Osteoblast (primary cell): ENCODE measurements at regions not wholly inside any gene's neighbourhood (a gene's known extent, or its start where the extent isn't known, plus 50 kb on each side); places are given as distances from the start of the nearest gene placed in this dataset.

Source experiments
- DNase-seq: peaks from one replicate; pipeline ENCODE4 v3.0.0; 2011; ENCODE audit warnings: low spot score, mixed read lengths; ENCODE audit not compliant: insufficient read length; ENCODE audit errors: missing footprints
- H2AFZ ChIP-seq: 2 replicates; pipeline ENCODE4 v1.6.0; 2011; ENCODE audit warnings: mild to moderate bottlenecking, low read length
- H3K27ac ChIP-seq: 2 replicates; pipeline ENCODE4 v1.5.1; 2011; ENCODE audit warnings: mild to moderate bottlenecking, low read depth, low read length, moderate library complexity
- H3K27me3 ChIP-seq: 2 replicates; pipeline ENCODE4 v1.6.0; 2012; ENCODE audit warnings: mild to moderate bottlenecking, control low read depth, inconsistent platforms, low read length, moderate library complexity; ENCODE audit not compliant: insufficient read depth
- H3K36me3 ChIP-seq: 2 replicates; pipeline ENCODE4 v1.5.1; 2011; ENCODE audit warnings: mild to moderate bottlenecking, low read length, control low read depth, moderate library complexity; ENCODE audit not compliant: insufficient read depth
- H3K4me1 ChIP-seq: 2 replicates; pipeline ENCODE4 v1.5.1; 2011; ENCODE audit warnings: mild to moderate bottlenecking, low read length, control low read depth, moderate library complexity; ENCODE audit not compliant: insufficient read depth
- H3K4me2 ChIP-seq: 2 replicates; pipeline ENCODE4 v1.6.0; 2011; ENCODE audit warnings: mild to moderate bottlenecking, low read length; ENCODE audit not compliant: insufficient read depth
- H3K4me3 ChIP-seq: fragments of 200-600 bp; sonication (generic); 3 replicates; pipeline ENCODE4 v1.5.1; 2012; ENCODE audit warnings: mild to moderate bottlenecking, low read length, inconsistent platforms; ENCODE audit not compliant: insufficient read depth
- H3K79me2 ChIP-seq: 2 replicates; pipeline ENCODE4 v1.6.0; 2012; ENCODE audit warnings: mild to moderate bottlenecking, low read length, control low read depth, inconsistent platforms; ENCODE audit not compliant: insufficient read depth
- H3K9me3 ChIP-seq: 2 replicates; pipeline ENCODE4 v1.5.1; 2011; ENCODE audit warnings: low read depth, low read length, control low read depth
- H4K20me1 ChIP-seq: 2 replicates; pipeline ENCODE4 v1.6.0; 2012; ENCODE audit warnings: mild to moderate bottlenecking, low read length, control low read depth; ENCODE audit not compliant: insufficient read depth
- TF ChIP-seq, protein P1 (sequence below): IDR thresholded peaks from 2 replicates; pipeline ENCODE4 v1.5.1; 2011; ENCODE audit warnings: mild to moderate bottlenecking, low read depth, low read length, moderate library complexity; ENCODE audit errors: extremely low read depth

DNA sequence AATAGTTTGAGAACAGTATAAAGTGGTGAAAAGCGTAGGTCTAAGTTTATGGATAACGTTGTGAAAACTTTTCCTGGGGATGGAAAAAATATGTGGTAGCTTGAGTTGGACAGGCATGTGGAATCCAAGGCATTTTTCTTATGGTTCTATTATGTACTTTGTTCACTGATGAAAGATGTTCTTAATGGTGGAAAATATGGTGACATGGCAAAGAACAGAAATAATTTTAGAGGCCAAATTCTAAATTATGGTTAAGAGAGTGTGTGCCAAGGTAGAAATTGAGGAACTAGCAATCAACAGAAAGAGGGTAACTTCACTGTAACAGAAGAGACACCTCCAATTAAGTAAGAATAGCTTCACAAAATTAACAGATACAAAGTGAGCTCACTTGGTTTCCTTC lies 427.8 kb downstream of the SLC6A15 start:
- Histone ChIP-seq H3K4me3 (no peak overlapping the region), H3K27me3 (no peaks in the 10 kb centered on the region), H2AFZ (no peak overlapping the region), H3K9me3 (no peaks in the 10 kb centered on the region), H3K36me3 (no peaks in the 10 kb centered on the region), H3K4me2 (no peak overlapping the region), H3K79me2 (no peaks in the 10 kb centered on the region), H3K4me1 (no peaks in the 10 kb centered on the region), H3K27ac (no peak overlapping the region), H4K20me1 (no peaks in the 10 kb centered on the region)
- TF ChIP-seq, protein P1, sequence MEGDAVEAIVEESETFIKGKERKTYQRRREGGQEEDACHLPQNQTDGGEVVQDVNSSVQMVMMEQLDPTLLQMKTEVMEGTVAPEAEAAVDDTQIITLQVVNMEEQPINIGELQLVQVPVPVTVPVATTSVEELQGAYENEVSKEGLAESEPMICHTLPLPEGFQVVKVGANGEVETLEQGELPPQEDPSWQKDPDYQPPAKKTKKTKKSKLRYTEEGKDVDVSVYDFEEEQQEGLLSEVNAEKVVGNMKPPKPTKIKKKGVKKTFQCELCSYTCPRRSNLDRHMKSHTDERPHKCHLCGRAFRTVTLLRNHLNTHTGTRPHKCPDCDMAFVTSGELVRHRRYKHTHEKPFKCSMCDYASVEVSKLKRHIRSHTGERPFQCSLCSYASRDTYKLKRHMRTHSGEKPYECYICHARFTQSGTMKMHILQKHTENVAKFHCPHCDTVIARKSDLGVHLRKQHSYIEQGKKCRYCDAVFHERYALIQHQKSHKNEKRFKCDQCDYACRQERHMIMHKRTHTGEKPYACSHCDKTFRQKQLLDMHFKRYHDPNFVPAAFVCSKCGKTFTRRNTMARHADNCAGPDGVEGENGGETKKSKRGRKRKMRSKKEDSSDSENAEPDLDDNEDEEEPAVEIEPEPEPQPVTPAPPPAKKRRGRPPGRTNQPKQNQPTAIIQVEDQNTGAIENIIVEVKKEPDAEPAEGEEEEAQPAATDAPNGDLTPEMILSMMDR: no peak
- no peak for DNase-seq

DNA sequence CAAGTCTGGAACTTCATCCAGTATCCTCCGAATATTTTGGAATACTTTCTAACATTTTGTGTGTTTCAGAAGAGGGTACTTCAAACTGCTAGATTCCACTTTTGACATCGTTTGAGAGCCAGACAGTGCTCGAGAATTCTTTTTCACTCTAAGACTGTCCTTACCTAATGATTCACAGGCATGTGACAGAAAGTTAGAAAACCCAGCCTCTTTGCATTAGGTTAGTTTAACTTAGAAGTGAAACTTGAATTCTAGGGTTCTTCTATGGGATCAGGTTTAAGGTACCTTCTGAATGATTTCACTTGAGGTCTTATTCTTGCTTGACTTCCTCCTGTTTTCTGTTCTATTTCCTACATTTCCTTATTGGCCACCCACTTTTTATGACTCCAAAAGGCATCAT lies 431.8 kb downstream of the SLC6A15 start:
- Histone ChIP-seq H3K4me3 (no peak overlapping the region), H2AFZ (no peak overlapping the region), H3K27me3 (no peaks in the 10 kb centered on the region), H3K9me3 (no peaks in the 10 kb centered on the region), H3K27ac (no peak overlapping the region), H3K36me3 (no peaks in the 10 kb centered on the region), H3K79me2 (no peaks in the 10 kb centered on the region), H3K4me2 (no peak overlapping the region), H3K4me1 (no peaks in the 10 kb centered on the region), H4K20me1 (no peaks in the 10 kb centered on the region)
- TF ChIP-seq, protein P1: no peak
- no peak for DNase-seq

DNA sequence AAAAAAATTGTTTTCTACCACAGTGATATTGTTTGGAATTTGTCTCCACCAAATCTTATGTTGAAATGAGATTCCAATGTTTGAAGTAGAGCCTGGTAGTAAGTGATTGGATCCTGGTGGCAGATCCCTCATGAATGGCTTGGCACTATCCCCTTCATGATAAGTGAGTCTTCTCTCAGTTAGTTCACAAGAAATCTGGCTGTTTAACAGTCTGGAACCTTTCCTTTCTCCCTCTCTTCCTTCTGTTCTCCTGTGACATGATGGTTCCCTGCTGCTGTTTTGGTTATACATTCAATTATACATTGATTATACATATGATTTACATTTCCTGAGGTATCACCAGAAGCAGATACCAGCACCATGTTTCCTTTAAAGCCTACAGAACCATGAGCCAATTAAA lies 442.2 kb downstream of the SLC6A15 start:
- H3K9me3 ChIP-seq: no peaks in the 10 kb centered on the region
- no peak for DNase-seq
- H2AFZ ChIP-seq: no peak overlapping the region
- H3K4me2 ChIP-seq: no peak overlapping the region
- H4K20me1 ChIP-seq: no peaks in the 10 kb centered on the region
- TF ChIP-seq, protein P1: no peak
- no peaks in the 10 kb centered on the region for H3K4me1 ChIP-seq
- H3K4me3 ChIP-seq: no peak overlapping the region
- no peak overlapping the region for H3K27ac ChIP-seq
- H3K27me3 ChIP-seq: no peaks in the 10 kb centered on the region
- H3K36me3 ChIP-seq: no peaks in the 10 kb centered on the region
- no peaks in the 10 kb centered on the region for H3K79me2 ChIP-seq

DNA sequence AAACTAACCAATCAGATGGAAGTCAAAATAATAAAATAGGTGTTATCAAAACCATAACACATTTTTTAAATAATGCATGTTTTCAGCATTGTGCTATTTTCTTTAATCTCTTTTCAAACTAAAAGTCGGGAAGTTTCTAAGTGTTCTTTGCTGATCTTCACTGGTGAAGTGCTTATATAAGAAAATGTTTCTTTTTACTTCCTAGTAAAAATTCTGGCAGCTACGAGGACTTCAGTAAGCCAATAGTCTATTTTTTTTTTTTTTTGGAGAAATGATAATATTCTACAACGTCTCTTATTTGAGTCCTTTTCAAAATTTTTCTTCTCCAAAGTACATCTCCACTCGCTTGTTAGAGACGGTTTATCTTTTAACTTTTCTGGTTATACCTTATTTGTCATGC lies 448.0 kb downstream of the SLC6A15 start:
- no peak overlapping the region for H2AFZ ChIP-seq
- H3K4me1 ChIP-seq: no peaks in the 10 kb centered on the region
- no peaks in the 10 kb centered on the region for H4K20me1 ChIP-seq
- H3K36me3 ChIP-seq: no peaks in the 10 kb centered on the region
- H3K27ac ChIP-seq: no peak overlapping the region
- H3K27me3 ChIP-seq: no peaks in the 10 kb centered on the region
- no peak overlapping the region for H3K4me2 ChIP-seq
- DNase-seq: no peak
- H3K9me3 ChIP-seq: peaks cover 2% of the 10 kb centered on the region
- no peak overlapping the region for H3K4me3 ChIP-seq
- TF ChIP-seq, protein P1: no peak
- H3K79me2 ChIP-seq: no peaks in the 10 kb centered on the region
